ENCODE measurements at regions not wholly inside any gene's neighbourhood (a gene's known extent, or its start where the extent isn't known, plus 50 kb on each side); places are given as distances from the start of the nearest gene placed in this dataset.

DNA sequence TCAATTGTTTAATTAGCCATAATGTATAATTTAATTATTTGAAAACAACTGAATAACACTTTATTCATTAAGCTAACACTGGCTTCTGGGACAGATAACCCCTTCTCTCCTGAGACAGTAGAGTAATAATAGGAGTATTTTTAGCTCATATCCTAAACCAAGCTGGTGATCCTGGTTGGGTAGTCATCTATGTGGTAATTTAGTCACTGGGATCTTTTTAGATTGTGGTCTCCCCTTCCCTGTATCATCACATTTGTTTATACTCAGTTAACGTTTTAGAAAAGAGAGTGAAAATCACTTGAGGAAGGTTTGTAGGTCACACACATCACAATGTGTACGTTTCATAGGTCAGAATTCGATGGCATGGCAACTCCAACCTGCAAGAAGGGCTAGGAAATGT, 1356.6 kb upstream of the ADGRL2 start:
- TF ChIP-seq POLR2A (IDR thresholded peaks at IDR 0.05), result no peak
- TF ChIP-seq, protein P1, sequence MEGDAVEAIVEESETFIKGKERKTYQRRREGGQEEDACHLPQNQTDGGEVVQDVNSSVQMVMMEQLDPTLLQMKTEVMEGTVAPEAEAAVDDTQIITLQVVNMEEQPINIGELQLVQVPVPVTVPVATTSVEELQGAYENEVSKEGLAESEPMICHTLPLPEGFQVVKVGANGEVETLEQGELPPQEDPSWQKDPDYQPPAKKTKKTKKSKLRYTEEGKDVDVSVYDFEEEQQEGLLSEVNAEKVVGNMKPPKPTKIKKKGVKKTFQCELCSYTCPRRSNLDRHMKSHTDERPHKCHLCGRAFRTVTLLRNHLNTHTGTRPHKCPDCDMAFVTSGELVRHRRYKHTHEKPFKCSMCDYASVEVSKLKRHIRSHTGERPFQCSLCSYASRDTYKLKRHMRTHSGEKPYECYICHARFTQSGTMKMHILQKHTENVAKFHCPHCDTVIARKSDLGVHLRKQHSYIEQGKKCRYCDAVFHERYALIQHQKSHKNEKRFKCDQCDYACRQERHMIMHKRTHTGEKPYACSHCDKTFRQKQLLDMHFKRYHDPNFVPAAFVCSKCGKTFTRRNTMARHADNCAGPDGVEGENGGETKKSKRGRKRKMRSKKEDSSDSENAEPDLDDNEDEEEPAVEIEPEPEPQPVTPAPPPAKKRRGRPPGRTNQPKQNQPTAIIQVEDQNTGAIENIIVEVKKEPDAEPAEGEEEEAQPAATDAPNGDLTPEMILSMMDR (IDR thresholded peaks at IDR 0.05), result no peak
